GM19452 (cell line): ENCODE measurements at regions not wholly inside any gene's neighbourhood (a gene's known extent, or its start where the extent isn't known, plus 50 kb on each side); places are given as distances from the start of the nearest gene placed in this dataset.
"Not testable (repeated sequence)": the region's sequence is repeated elsewhere in the genome, so short reads cannot be mapped to it uniquely, and the experiment has no call there.

Experiments used
- ATAC-seq: cut with Tn5 transposase; IDR thresholded peaks from one replicate; pipeline ENCODE4 v1.9.1; 2021; ENCODE audit not compliant: unreplicated experiment

GRCh38 chr10:44013981-44014380 lies 365.3 kb upstream of the ZNF32 start:
- ATAC-seq, result no peak

GRCh38 chr10:44012921-44013320 lies 364.2 kb upstream of the ZNF32 start:
- no peak for ATAC-seq

- ATAC-seq, result no peak
Observed at GRCh38 chr10:44011603-44011981, 362.9 kb upstream of the ZNF32 start.

GRCh38 chr10:44010873-44011602 lies 362.4 kb upstream of the ZNF32 start:
- ATAC-seq, result peak; percentile 94

GRCh38 chr10:44009891-44010632 lies 361.4 kb upstream of the ZNF32 start:
- ATAC-seq, result no peak

DNA sequence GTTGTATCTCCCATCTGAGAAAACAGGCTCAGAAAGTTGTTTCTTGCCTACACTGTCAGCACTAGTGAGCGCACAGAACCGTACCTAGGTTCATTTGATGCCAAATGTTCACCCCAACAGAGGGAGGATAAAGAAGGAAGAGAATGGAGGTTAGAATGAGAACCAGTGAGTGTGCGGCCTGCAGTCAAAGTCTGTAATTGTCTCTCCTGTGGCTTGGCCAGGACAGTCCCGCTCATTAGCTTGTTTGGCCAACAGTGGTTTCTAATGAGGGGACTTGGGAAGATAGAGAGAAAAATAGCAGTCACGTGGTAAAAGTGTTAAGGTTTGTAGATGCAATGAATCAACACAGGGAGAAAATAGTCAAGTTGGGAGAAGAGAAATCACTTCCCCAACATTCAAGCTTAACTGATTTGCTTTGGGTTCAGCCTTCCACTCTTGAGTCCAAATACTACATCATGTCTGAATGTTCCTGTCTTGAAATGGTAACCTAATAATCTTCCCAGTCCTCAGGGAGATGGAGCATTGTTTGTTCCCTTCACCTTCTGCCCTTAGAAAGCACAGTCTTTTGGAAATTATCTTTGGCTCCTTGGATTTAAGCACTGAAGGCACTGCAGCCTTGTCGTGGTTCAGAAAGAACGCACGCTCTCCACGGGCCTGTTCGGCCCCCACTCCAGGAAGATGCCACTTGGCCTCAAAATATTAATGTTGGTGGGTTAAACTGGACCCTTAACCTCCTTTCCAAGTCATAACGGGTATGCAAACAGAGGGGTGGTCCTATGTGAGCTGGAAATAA lies 360.4 kb upstream of the ZNF32 start:
- ATAC-seq, result no peak

DNA sequence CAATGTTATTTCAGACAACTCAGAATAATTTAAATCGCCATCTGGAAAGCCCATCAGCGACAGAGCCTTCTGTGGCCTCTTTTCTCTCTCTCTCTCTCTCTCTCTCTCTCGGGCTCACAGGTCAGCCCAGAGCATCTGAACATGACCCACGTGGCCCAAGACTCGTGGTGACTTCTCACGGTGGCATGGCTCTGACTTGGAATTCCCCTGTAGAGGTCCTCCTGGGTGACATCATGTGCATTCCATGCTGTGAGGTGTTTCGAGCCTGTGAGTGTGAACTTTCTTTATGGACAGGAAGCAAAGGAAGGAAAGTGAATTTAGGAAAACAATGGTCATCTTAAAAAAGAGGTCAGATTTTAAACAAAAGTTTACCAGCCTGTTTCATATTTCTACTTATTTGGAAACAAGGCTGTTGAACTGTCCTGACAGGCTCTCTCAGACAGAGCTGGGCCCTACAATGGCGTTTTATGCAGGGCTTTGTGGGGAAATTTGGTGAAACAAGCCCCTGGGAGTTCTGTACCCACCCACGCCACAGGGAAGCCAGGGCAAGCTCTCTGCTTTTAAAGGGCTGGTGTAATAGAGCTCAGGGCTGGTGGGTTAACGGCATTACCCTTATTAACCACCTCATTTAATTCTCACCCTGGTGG lies 359.7 kb upstream of the ZNF32 start:
- ATAC-seq, result peak; percentile 47

- no peak for ATAC-seq
Observed at GRCh38 chr10:44006771-44007170, 358.1 kb upstream of the ZNF32 start.

DNA sequence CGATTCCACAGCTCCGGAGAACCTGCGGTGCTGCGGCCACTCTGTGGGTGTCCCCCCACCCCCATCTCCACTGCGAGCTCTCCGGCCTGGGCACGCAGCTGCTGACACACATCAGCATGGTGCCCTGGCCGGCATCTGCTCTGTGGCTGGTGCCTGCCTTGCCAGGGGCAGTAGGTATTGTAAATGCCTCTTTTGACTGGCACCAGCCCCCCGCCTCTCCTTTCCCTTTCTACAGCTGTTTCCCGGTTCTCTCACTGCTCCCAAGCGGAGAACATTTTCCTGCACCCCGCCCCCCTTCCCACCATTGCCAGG lies 357.1 kb upstream of the ZNF32 start:
- ATAC-seq, result no peak

DNA sequence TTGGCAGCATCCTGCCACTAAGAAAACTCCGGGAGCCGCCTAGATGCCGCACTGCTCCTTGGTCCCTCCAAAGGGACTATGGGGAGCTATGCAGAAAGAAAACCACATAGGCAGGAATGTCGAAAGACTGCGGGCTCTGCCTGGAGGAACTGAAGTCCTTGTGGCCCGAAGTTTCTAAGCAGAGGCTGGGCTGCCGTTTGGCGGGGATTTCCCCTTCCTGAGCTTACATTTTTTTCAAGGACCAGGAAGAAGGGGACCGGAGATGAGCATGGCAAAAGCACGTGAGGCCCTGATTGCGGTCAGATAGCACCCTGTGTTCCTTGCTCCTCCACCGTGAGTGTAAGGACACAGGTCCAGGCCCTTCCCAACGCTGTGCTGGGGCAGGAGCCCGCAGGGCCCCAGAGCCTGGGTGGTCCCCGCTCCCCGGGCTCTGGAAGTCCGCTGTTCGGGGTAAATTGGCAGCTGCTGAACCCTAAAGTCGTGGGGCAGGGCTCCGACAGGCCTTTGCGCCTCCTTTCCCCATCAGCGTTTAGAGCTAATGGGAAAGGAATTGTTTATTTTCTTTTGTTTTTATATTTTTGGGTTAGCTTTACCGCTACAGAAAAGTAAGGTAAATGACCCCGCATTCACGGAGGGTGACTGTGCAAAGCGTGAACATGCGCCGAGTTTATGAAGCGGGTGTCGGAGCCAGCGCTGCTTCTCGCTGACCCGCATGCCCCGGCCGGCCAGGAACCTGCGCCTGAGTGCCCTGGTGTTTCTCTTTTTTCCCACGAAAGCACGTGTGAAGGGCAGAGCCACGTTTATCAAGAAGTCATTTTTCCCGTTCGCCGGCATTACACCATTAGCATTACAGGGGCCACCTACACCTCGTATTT lies 356.5 kb upstream of the ZNF32 start:
- no peak for ATAC-seq

DNA sequence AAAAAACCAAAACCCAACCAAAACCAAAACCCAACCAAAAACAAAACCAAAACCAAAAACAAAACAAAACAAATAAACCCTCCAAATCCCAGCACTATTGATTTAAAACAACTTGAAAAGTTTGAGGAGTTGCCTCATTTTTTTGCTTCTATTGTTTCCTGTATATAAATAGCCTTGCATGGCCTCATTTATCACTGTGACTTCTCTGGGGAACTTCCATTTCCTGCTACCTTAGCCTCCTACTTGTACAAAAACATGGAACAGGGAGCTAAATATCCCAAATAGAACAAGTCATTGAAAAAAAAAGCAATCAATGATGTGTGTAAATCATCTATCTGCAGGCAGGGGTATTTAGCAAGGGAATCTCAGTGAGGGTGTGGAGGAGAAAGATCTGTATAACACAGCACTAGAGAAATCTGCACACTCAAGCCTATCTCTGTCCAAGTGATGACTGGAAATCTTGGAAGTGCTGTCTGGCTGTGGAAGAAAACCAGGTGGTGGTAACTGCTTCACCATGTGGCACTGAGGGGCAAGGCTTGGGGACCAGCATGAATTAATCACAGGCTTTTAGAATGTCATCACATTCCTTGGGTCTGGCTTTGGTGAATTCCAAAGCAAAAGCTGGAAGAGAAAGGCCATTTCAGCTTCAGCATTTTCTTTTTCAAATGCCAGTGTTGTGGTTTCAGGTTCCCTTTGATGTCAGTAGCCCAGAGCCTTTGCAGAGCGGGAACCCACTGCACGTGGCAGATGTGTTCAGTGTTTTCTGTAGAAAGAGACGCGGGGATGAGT lies 349.5 kb upstream of the ZNF32 start:
- ATAC-seq, result no peak

GRCh38 chr10:43997330-43997729 lies 348.6 kb upstream of the ZNF32 start:
- ATAC-seq, result no peak

- no peak for ATAC-seq
Observed at GRCh38 chr10:43994539-43994938, 345.9 kb upstream of the ZNF32 start.

GRCh38 chr10:43992816-43993215 lies 344.1 kb upstream of the ZNF32 start:
- ATAC-seq, result not testable (repeated sequence)

GRCh38 chr10:43986374-43986773 lies 337.7 kb upstream of the ZNF32 start:
- no peak for ATAC-seq

GRCh38 chr10:43985941-43986340 lies 337.3 kb upstream of the ZNF32 start:
- ATAC-seq, result no peak

GRCh38 chr10:43983856-43984271 lies 335.2 kb upstream of the ZNF32 start:
- ATAC-seq, result no peak

- ATAC-seq, result no peak
Observed at GRCh38 chr10:43983405-43983804, 334.7 kb upstream of the ZNF32 start.

DNA sequence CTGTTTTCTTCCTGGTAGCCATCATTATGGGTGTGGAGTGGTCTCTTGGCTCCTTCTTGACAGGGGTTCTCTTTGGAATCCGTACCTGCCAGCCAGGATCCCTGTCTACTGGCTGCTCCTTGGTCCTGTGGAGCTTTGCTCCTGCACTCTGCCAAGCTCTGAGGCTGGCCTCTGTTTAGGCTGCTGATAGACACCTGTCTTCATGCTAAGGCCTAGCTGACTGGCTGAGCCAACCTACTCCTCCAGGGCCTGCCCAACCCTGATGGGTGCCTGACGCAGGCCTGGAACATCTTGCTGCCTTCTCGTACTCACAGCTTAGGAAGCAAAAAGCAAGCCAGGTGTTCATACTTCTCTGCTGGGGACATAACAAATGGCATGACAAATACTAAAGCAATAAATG lies 333.6 kb upstream of the ZNF32 start:
- ATAC-seq, result no peak

- ATAC-seq, result no peak
Observed at GRCh38 chr10:43981696-43982095, 333.0 kb upstream of the ZNF32 start.
